ENCODE measurements at regions not wholly inside any gene's neighbourhood (a gene's known extent, or its start where the extent isn't known, plus 50 kb on each side); places are given as distances from the start of the nearest gene placed in this dataset.

GRCh38 chr17:12445331-12445730 is 220.4 kb upstream of the MYOCD start:
- 2% methylated on average over 1 of the region's 1 CpG for WGBS (ENCODE audit: low lambda C conversion rate)
- Histone ChIP-seq H3K36me3 (replicated peaks in 1 of 2; ENCODE audit: control insufficient read depth in 1 of 2, insufficient read depth in 2 of 2, low read length in 1 of 2) (no peaks in the 10 kb centered on the region), H2AFZ (ENCODE audit: low read depth) (no peak overlapping the region), H3K9me3 (no peaks in the 10 kb centered on the region), H3K4me3 (ENCODE audit: low read depth in 2 of 2, low read length in 1 of 2) (no peak overlapping the region), H3K27me3 (ENCODE audit: insufficient read depth) (no peaks in the 10 kb centered on the region), H3K9ac (no peak overlapping the region), H3K9me2 (no peaks in the 10 kb centered on the region), H3K4me1 (ENCODE audit: control insufficient read depth in 1 of 2, insufficient read depth in 2 of 2, low read depth in 1 of 2, low read length in 1 of 2) (no peaks in the 10 kb centered on the region), H3K27ac (ENCODE audit: low read depth in 2 of 2, low read length in 1 of 2) (no peak overlapping the region), H3K79me2 (ENCODE audit: insufficient read depth) (no peaks in the 10 kb centered on the region), H4K20me1 (ENCODE audit: insufficient read depth) (no peaks in the 10 kb centered on the region), H3F3A (replicated peaks; ENCODE audit: insufficient read depth) (no peaks in the 10 kb centered on the region), H3K4me2 (no peak overlapping the region)
- DNase-seq, result no peak
- ChIA-PET CTCF (no interaction called here), POLR2A (no interaction called here)
- TF ChIP-seq RAD21 (IDR thresholded peaks at IDR 0.05; ENCODE audit: low read length) (no peak), MXI1 (IDR thresholded peaks at IDR 0.05; ENCODE audit: low read depth, low read length) (no peak), RFX5 (IDR thresholded peaks at IDR 0.05; ENCODE audit: low read length) (no peak), IRF3 (IDR thresholded peaks at IDR 0.05; ENCODE audit: low read depth, low read length) (no peak)

- Histone ChIP-seq H4K20me1 (ENCODE audit: insufficient read depth) (no peaks in the 10 kb centered on the region), H2AFZ (ENCODE audit: low read depth) (no peak overlapping the region), H3K4me2 (no peak overlapping the region), H3K9ac (no peak overlapping the region), H3K36me3 (replicated peaks in 1 of 2; ENCODE audit: control insufficient read depth in 1 of 2, insufficient read depth in 2 of 2, low read length in 1 of 2) (no peaks in the 10 kb centered on the region), H3K27ac (ENCODE audit: low read depth in 2 of 2, low read length in 1 of 2) (no peak overlapping the region), H3K4me3 (ENCODE audit: low read depth in 2 of 2, low read length in 1 of 2) (no peak overlapping the region), H3K4me1 (ENCODE audit: control insufficient read depth in 1 of 2, insufficient read depth in 2 of 2, low read depth in 1 of 2, low read length in 1 of 2) (no peaks in the 10 kb centered on the region), H3F3A (replicated peaks; ENCODE audit: insufficient read depth) (no peaks in the 10 kb centered on the region), H3K27me3 (ENCODE audit: insufficient read depth) (no peaks in the 10 kb centered on the region), H3K9me2 (no peaks in the 10 kb centered on the region), H3K9me3 (no peaks in the 10 kb centered on the region), H3K79me2 (ENCODE audit: insufficient read depth) (no peaks in the 10 kb centered on the region)
- TF ChIP-seq YY1 (IDR thresholded peaks at IDR 0.05; ENCODE audit: low read depth), result no peak
- TF ChIP-seq CHD2 (IDR thresholded peaks at IDR 0.05; ENCODE audit: low read length, partially characterized antibody), result no peak
- no peak for TF ChIP-seq EZH2phosphoT487 (IDR thresholded peaks at IDR 0.05; ENCODE audit: borderline replicate concordance, low read depth)
- TF ChIP-seq MXI1 (IDR thresholded peaks at IDR 0.05; ENCODE audit: low read depth, low read length), result no peak
- TF ChIP-seq FOXJ3 (CRISPR knock-in tag; IDR thresholded peaks at IDR 0.05), result no peak
- TF ChIP-seq GABPA (IDR thresholded peaks at IDR 0.05; ENCODE audit: low read depth), result no peak
- TF ChIP-seq SIN3A (IDR thresholded peaks at IDR 0.05; ENCODE audit: borderline replicate concordance, low read depth, low read length), result no peak
- no peak for TF ChIP-seq JUND (IDR thresholded peaks at IDR 0.05)
- no peak for TF ChIP-seq FOSL2 (IDR thresholded peaks at IDR 0.05; ENCODE audit: borderline replicate concordance, low read depth)
- TF ChIP-seq EP300 (IDR thresholded peaks at IDR 0.05; ENCODE audit: borderline replicate concordance in 1 of 2, low read depth in 1 of 2, low read length in 1 of 2), result no peak
- no peak for TF ChIP-seq PBX3 (IDR thresholded peaks at IDR 0.05)
- TF ChIP-seq TAF1 (IDR thresholded peaks at IDR 0.05; ENCODE audit: borderline replicate concordance, low read depth, low read length), result no peak
- TF ChIP-seq, protein P1, sequence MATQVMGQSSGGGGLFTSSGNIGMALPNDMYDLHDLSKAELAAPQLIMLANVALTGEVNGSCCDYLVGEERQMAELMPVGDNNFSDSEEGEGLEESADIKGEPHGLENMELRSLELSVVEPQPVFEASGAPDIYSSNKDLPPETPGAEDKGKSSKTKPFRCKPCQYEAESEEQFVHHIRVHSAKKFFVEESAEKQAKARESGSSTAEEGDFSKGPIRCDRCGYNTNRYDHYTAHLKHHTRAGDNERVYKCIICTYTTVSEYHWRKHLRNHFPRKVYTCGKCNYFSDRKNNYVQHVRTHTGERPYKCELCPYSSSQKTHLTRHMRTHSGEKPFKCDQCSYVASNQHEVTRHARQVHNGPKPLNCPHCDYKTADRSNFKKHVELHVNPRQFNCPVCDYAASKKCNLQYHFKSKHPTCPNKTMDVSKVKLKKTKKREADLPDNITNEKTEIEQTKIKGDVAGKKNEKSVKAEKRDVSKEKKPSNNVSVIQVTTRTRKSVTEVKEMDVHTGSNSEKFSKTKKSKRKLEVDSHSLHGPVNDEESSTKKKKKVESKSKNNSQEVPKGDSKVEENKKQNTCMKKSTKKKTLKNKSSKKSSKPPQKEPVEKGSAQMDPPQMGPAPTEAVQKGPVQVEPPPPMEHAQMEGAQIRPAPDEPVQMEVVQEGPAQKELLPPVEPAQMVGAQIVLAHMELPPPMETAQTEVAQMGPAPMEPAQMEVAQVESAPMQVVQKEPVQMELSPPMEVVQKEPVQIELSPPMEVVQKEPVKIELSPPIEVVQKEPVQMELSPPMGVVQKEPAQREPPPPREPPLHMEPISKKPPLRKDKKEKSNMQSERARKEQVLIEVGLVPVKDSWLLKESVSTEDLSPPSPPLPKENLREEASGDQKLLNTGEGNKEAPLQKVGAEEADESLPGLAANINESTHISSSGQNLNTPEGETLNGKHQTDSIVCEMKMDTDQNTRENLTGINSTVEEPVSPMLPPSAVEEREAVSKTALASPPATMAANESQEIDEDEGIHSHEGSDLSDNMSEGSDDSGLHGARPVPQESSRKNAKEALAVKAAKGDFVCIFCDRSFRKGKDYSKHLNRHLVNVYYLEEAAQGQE (IDR thresholded peaks at IDR 0.05; ENCODE audit: low read depth, low read length), result no peak
- TF ChIP-seq NRF1 (IDR thresholded peaks at IDR 0.05; ENCODE audit: low read depth, low read length), result no peak
- TF ChIP-seq FOXM1 (IDR thresholded peaks at IDR 0.05; ENCODE audit: low read depth), result no peak
- no peak for TF ChIP-seq NFIC (IDR thresholded peaks at IDR 0.05; ENCODE audit: borderline replicate concordance)
- CTCF ChIA-PET, result no interaction called here
- no peak for DNase-seq
- POLR2A ChIA-PET, result no interaction called here
- 0% methylated on average over 1 of the region's 1 CpG for WGBS (ENCODE audit: low lambda C conversion rate)
Observed at GRCh38 chr17:12457493-12457892, 208.2 kb upstream of the MYOCD start.

Data from SK-N-SH (cell line).